ENCODE measurements at regions not wholly inside any gene's neighbourhood (a gene's known extent, or its start where the extent isn't known, plus 50 kb on each side); places are given as distances from the start of the nearest gene placed in this dataset.

DNA sequence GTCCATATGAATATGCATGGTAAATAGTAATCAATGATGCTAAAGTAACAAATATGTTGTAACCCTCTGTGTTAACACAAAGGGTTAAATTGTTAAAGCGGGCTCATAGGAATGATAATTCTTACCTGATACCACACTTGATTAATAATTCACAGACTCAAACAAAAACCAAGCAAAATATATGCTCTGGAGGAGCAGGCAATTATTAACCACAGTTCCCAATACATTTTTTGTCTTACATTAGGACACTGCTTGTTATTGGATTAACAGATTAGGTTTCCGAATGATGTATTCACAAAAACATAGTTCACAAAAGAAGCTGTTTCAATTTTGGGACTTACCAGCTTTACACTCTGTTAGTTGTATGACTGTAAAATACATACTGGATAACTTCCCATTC is 300.9 kb upstream of the LRRTM4 start:
- TF ChIP-seq, protein P1, sequence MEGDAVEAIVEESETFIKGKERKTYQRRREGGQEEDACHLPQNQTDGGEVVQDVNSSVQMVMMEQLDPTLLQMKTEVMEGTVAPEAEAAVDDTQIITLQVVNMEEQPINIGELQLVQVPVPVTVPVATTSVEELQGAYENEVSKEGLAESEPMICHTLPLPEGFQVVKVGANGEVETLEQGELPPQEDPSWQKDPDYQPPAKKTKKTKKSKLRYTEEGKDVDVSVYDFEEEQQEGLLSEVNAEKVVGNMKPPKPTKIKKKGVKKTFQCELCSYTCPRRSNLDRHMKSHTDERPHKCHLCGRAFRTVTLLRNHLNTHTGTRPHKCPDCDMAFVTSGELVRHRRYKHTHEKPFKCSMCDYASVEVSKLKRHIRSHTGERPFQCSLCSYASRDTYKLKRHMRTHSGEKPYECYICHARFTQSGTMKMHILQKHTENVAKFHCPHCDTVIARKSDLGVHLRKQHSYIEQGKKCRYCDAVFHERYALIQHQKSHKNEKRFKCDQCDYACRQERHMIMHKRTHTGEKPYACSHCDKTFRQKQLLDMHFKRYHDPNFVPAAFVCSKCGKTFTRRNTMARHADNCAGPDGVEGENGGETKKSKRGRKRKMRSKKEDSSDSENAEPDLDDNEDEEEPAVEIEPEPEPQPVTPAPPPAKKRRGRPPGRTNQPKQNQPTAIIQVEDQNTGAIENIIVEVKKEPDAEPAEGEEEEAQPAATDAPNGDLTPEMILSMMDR (conservative IDR thresholded peaks at IDR 0.05): no peak
- TF ChIP-seq EZH2 (IDR thresholded peaks at IDR 0.05; ENCODE audit: low read depth): no peak

Measured in PC-9 (cell line).